GM06990 (cell line): ENCODE measurements at regions not wholly inside any gene's neighbourhood (a gene's known extent, or its start where the extent isn't known, plus 50 kb on each side); places are given as distances from the start of the nearest gene placed in this dataset.

Experiments
- DNase-seq: peaks from one replicate; pipeline ENCODE4 v3.0.0-alpha.2; 2011; ENCODE audit not compliant: insufficient read length; ENCODE audit errors: extremely low read depth
- H3K27me3 ChIP-seq: replicated peaks from 2 replicates; pipeline ENCODE4 v1.6.0; 2011; ENCODE audit warnings: low read length; ENCODE audit not compliant: control insufficient read depth, insufficient read depth
- H3K36me3 ChIP-seq: 2 replicates; pipeline ENCODE4 v1.5.1; 2011; ENCODE audit warnings: low read length; ENCODE audit not compliant: control insufficient read depth, insufficient read depth
- H3K4me3 ChIP-seq: replicated peaks from 2 replicates; pipeline ENCODE4 v1.5.1; 2011; ENCODE audit warnings: low read depth, mild to moderate bottlenecking, control low read depth, low read length
- CTCF ChIP-seq: IDR thresholded peaks from 2 replicates; pipeline ENCODE4 v1.5.1; 2011; ENCODE audit warnings: low read length, control low read depth, mild to moderate bottlenecking, inconsistent platforms; ENCODE audit not compliant: insufficient read depth, poor library complexity, severe bottlenecking

DNA sequence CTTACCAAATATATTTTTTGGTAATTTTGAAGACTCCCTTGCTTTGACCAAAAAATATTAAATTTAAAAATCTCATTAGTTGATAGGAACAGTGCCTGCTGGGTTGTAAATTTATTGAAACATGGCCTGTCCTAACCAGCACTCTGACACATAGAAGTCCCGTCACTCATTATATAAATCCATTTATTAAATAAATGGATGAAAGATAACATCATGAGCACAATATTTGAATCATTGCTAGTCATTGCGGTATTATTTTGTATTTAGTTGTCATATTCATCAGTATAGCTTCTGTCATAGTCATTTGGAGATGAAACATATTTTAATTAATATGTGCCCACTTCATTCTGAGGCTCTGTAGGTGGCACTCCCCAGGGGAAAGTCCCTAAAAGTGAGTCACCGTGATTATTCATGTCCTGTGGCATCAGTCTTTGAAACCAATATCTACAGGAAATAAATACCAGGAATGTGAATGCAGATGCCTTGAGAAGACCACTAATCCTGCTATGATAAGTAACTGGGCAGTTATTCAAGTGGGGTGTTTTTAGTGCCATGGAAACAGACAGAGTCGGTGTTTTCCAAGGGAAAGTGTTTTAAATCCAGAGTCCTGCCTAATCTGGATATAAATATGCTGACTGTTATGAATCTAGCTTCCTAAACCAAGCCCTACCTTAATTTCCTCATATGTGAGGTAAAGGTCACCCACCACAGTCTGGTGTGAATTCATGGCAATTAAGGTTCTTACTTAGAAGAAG, 302.0 kb downstream of the DUSP10 start:
- Histone ChIP-seq H3K27me3 (no peaks in the 10 kb centered on the region), H3K36me3 (no peaks in the 10 kb centered on the region), H3K4me3 (no peak overlapping the region)
- DNase-seq = peak; percentile 11
- TF ChIP-seq CTCF = no peak

GRCh38 chr1:221440658-221441057, 301.2 kb downstream of the DUSP10 start:
- no peak for DNase-seq
- Histone ChIP-seq H3K27me3 (no peaks in the 10 kb centered on the region), H3K4me3 (no peak overlapping the region), H3K36me3 (no peaks in the 10 kb centered on the region)
- no peak for TF ChIP-seq CTCF

GRCh38 chr1:221442056-221442455, 299.8 kb downstream of the DUSP10 start:
- Histone ChIP-seq H3K27me3 (no peaks in the 10 kb centered on the region), H3K4me3 (no peak overlapping the region), H3K36me3 (no peaks in the 10 kb centered on the region)
- no peak for TF ChIP-seq CTCF
- no peak for DNase-seq

- no peak for TF ChIP-seq CTCF
- no peak for DNase-seq
- Histone ChIP-seq H3K36me3 (no peaks in the 10 kb centered on the region), H3K27me3 (no peaks in the 10 kb centered on the region), H3K4me3 (no peak overlapping the region)
These were observed 297.5 kb downstream of the DUSP10 start for GRCh38 chr1:221444346-221444745.

DNA sequence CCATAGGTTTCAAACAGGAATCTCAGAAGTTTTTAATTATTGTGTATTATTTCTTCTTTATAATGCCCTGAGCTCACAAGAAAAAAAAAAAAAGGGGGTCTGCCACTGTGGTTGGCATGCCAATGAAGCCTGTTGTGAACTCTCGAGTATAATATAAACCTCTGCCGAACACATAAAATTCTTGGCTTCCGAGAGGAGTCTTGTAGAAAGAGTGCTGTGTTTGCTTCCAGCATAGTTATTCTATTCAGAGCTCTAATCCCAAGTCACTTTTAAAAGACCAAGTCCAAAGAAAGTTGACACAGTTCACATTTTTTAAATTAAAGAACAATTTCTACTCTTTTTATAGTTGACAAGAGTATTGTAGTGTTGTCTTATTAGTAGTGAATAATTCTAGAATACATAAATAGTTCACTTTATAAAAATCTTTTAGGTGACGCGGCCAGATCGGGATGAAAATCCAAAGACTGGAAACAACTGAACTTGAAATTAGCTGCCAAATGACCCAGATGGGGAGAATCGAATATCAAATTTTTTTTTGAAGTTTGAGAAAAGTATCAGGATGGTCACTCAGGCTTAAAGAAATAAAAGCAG, 293.2 kb downstream of the DUSP10 start:
- TF ChIP-seq CTCF = no peak
- Histone ChIP-seq H3K36me3 (no peaks in the 10 kb centered on the region), H3K4me3 (no peak overlapping the region), H3K27me3 (no peaks in the 10 kb centered on the region)
- DNase-seq = no peak
